Smooth muscle cell of the brain vasculature (primary cell): ENCODE measurements at regions not wholly inside any gene's neighbourhood (a gene's known extent, or its start where the extent isn't known, plus 50 kb on each side); places are given as distances from the start of the nearest gene placed in this dataset.

ENCODE experiments used
- DNase-seq: peaks from one replicate; pipeline ENCODE4 v3.0.0-alpha.2; 2012; ENCODE audit warnings: low read depth, low spot score

DNA sequence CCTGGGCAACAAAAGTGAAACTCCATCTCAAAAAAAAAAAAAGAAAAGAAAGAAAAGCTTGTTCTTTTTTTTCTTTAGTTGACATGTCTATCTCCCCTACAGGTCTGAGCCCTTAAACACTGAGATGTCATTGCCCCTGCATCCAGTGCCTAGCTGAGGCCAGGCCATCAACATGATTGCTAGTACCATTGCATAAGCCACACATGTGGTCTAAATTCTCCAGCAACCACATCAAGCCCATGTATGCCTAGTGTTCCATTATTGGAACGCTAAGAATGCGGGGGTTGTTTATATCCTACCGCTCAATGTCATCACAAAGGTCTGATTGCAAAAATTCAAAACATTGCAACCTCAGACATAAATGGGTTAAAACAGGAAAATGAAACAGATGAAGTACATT lies 62.7 kb downstream of the NPTX2 start:
- DNase-seq = no peak

DNA sequence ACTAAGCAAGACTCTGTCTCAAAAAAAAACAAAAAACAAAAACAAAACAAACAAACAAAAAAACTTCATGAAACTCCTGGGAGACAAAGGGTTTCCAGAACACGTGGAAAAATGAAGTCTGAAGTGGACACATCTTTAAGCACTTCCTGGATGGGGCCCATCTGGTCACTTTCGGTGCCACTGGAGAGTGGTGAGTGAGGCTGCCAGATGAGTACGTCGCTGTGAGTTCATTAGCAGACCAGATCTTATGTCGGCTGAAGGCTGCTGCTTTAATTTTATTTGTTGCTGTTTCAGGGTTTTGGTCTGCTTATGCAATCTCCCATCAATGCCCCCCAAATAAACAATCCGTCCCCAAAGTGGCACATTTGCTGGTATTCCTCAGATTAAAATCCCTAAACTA lies 64.4 kb downstream of the NPTX2 start:
- DNase-seq = no peak

DNA sequence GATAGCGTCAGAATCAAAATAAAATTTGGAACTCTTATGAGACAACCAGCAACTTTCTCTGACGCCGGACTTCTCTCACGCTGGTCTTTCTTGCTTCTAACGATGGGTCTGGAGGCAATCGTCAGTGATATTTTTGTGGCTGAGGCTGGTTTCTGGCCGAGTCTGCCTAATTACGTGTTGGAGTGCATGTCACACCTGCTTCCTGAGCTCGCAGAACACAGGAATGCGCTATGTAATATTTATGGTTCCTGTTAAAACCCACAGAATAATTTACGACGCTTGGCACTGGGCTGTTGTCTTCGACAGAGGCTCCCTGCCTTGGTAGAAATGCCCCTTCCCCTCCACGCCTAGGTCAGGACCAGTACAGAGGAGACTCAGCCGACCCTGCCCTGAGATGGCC lies 64.9 kb downstream of the NPTX2 start:
- DNase-seq = no peak

DNA sequence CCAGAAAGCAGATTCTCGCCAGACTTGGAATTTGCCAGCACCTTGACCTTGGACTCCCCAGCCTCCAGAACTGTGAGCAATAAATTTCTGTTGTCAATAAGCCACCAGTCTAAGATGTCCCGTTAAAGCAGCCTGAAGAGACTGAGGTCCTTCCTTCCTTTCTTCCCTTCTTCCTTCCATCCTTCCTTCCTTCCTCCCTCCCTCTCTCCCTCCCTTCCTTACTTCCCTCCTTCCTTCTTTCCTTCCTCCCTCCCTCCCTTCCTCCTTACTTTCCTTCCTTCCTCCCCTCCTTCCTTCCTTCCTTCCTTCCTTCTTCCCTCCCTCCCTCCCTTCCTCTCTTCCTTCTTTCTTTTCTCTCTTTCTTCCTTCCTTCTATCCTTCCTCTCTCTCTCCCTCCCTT lies 66.4 kb downstream of the NPTX2 start:
- DNase-seq = no peak

DNA sequence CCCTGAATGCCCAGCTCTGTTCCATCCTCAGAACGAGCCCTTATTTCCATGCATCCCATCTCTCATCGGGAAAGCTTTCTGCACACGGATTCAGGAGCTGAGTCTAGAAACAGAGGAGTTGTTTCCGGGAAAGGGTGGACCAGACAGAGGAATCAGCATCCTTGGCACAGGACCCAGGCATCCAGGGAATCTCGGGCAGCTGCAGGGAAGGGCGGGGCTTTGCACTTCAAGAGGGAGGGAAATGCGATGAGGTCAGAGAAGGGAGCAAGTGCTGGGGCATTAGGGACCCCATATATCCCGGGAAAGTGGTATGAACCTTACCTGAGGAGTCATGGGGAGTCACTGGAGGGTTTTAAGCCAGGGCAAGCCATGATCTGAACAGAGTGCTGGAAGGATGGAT lies 68.5 kb downstream of the NPTX2 start:
- no peak for DNase-seq

DNA sequence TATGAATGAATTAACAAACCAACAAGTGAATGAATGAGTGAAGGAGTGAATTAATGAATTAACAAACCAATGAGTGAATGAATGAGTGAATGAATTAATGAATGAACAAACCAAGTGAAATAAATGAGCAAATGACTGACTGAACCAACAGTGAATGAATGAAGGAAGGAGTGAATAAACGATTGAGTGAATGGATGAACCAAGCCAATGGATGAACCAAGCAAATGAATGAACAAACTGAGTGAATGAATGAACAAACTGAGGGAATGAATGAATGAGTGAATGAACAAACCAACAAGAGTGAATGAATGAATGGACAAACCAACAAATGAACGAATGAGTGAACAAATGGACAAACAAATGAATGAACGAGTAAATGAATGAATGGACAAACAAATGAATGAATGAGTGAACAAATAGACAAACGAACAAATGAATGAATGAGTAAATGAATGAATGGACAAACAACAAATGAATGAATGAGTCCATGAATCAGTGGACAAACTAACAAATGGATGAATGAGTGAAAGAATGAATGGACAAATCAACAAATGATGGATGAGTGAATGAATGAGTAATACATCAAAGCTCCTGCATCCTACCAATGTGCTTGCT lies 69.5 kb downstream of the NPTX2 start:
- no peak for DNase-seq

DNA sequence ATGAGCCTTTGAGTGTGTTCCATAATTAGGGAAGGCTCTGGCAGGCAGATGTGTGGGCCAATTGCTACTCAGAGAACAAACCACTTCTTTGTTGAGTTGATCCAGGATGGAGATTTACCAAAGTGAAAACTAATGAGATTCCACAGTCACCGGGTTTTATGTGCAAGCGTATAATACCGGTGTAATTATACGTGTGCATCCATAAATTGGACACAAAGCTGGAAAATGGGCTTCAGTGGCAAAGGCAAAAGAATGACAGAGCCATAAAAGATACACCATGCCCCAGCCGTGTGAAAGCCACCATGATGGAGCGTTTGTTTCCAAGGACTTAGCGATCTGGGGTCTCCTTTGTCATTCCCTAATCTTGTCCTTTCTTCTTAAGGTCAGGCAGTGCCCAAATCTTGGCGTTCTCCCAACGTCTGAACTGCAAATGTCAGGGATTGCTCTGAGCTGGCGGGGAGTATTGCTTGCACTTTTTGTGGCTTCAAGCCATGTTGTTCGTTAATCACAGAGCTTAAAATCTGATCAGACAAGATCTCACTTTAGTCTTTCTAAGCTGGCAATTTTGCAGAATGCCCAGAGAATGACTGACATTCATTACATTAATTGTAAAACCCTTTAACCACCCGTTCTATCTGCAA lies 70.1 kb downstream of the NPTX2 start:
- DNase-seq = no peak

DNA sequence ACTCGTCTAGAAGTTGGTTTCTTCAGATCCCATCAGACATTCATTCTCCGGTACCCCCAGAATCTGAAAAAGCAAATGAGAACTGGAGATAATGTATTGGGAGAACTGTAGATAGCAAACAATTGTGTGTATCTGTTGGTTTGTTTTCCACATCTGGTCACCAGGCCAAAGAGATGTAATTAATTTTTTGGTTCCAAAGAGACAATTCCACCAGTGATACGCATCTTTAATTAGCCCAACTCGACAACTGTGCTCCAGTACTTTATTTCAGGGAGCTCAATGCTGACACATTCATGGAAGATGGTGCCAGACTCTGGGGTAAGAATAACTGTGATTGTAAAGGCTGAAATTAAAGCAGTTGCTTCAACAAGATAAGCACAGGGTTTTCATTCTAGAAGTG lies 74.5 kb downstream of the NPTX2 start:
- DNase-seq = no peak

DNA sequence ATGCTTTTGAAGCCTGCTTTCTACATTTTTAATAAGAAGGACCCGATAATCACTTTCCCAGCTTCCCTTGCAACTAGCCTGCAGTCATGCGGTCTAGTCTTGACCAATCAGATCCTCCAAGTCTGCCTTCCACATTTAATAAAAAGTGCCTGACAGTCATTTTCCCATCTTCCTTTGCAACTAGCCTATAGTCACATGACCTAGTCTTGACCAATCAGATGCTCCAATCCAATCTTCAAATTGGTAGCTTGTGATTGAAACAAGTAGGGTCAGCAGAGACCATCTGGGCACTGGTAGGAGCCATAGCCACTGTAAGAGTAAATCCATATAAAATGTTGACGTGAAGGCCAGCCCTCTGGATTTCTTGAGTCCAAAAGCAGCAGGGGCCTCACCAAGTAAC lies 80.0 kb downstream of the NPTX2 start:
- no peak for DNase-seq

DNA sequence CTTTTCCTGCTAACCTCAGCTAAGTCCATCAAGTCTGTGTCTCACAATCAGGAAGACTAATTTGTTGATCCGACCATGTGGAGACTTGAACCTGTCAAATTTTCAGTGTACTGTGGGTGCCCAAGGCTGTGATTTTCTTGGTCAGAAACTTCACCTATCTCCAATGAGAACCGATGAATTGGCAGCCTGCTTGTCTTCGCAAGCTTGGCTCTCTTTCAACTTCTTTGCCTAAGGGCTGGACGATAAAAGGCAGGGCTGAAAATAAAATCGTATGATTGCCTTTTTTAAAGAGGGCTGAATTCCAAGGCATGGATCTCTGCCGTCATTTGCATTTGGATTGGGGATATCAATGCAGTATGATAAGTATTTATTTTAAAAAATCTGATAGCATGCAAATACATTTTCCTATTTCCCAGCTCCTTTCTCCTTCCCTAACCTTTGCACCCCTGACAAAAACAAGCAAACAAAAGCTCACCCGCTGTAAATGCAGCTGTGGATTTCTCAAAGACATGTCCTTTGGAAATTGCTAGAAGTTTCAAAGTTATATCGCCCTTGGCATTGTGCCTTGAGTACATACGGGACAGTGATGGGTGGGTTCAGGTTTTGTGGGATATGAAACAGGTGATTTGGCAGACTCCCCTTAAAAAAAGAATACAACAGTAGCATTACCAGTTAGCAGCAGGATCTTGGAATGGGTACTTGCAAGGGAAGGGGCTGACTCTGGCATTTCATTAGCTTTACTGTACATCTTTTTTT lies 80.6 kb downstream of the NPTX2 start:
- no peak for DNase-seq

DNA sequence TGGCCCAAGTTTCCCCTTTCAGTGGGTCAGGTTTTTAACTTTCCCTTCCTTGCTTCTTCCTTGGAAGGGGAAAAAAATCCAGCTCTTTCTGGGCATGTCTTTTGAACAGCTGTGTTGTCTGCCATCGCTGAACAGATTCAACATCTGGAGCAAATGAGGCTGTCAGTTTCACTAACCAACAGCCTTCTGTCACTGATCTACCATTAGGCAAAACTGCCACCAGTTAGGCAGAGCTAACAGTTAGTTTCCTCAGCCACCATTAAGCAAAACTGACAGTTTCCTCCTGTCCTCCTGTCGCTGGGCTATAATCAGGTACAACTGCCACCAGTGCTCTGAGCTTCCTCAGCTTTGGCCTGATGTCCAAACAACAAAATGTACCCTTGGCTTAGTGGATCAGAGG lies 81.9 kb downstream of the NPTX2 start:
- DNase-seq = no peak

DNA sequence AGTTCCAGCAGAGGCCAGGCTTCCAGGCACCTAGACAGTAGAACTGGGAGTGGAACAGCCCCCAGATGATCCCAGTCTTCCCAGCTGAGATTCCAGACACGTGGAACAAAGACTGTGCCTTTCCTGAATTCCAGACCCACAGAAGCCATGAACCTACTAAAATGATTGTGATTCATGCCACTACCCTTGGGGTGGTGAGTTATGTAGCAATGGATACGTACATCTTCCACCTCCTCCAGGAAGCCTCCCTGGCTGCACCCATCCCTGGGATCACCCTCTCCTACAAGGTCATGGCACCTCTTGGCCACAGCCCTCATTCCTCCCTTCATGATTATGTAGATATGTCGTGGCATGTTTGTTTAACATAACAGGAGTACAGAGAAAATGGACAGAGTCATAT lies 83.4 kb downstream of the NPTX2 start:
- DNase-seq = no peak

DNA sequence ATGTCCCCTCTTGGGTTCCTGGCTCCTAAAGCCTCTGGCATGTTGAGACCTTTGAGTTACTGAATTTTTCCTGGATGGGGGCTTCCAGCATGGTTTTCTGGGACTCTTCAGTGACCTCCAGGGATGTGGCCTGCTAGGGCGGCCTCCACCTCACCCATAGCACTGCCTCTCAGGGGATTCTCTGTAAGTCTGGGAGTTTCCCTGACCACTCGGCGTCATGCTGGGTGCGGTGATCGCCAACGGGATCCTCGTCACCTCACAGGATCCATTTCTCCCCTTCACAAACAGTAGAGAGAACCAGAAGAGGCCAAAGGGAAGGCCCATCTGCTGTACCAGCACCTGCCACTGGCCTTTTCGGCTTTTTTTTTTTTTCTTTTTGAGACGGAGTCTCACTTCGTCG lies 84.3 kb downstream of the NPTX2 start:
- DNase-seq = no peak

DNA sequence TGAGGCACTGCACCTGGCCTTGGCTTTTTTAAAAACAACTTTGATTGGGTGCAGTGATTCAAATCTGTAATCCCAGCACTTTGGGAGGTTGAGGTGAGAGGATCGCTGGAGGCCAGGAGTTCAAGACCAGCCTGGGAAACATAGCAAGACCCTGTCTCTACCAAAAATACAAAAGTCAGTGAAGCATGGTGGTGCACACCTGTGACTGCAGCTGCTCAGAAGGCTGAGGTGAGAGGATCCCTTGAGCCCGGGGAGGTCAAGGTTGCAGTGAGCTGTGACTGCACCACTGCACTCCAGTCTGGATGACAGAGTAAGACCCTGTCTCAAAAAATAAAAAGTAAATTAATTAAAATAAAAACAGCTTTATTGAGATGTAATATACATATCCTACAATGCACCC lies 84.9 kb downstream of the NPTX2 start:
- no peak for DNase-seq

DNA sequence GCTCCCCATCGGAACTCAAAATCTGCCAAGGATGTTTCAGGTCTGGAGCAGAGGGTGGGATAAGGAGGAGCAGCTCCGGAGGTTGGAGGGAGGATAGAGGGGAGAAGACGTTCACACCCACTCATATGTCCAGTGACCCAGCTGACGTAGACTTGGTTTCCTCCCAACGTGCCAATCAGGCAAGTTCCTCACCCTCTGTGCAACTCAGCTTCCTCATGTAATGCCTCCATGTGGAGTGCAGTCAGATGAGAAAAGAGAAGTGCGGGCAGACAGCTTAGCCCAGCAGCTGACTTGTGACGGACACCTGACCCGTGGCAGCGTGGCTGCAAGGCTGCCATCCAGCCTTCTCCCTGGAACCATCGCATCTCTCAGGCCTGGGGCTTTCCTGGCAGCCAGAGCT lies 86.8 kb downstream of the NPTX2 start:
- no peak for DNase-seq

DNA sequence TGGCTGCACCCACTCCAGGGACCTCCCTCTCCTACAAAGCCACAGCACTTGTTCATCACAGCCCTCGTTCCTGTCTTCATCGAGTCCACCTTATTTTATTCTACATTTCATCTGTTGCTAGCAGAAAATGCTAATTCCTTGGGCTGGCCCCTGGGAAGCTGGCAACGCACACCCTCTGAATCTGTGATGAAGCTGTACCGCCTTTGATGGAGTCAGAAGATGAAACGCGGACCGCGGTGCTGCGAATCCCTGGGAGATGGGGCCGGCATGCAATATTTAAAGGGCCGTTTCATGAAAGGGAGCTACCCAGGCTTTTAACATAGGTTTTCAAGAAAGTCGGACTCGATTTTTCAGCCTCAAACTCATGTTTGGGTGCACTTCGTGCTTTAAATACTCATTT lies 88.5 kb downstream of the NPTX2 start:
- no peak for DNase-seq

DNA sequence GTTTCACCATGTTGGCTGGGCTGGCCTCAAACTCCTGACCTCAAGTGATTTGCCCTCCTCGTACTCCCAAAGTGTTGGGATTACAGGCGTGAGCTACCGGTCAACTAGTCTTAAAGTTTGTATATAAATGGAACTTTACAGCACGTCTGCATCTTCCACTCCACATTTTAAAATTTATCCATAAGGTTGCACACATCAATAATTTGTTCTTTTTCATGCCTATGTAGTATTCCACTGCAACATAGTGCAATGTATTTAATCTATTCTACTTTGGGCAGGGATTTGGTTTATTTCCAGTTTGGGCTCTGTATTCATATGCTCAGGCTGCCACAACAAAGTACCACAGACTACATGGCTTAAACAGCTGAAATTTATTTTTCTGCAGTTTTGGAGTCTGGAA lies 90.0 kb downstream of the NPTX2 start:
- DNase-seq = no peak

DNA sequence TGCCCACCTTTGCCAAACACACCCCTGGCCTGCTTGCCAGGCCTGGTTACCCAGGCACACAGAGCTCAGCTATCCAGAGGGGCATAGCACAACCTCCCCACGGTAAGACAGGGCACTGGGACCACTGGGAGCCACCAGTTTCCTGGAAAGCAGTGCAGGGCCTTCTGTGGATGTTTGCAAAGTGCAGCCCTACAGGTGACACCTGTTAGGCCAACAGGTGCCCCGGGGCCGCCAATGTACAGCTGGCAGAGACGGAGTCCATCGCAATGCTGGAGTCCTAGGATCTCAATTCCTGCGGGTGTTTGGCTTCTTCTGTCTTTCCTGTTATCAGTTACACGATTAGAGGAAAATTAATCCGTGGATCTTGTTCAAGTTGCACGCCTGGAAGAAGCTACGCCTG lies 94.9 kb downstream of the NPTX2 start:
- no peak for DNase-seq

DNA sequence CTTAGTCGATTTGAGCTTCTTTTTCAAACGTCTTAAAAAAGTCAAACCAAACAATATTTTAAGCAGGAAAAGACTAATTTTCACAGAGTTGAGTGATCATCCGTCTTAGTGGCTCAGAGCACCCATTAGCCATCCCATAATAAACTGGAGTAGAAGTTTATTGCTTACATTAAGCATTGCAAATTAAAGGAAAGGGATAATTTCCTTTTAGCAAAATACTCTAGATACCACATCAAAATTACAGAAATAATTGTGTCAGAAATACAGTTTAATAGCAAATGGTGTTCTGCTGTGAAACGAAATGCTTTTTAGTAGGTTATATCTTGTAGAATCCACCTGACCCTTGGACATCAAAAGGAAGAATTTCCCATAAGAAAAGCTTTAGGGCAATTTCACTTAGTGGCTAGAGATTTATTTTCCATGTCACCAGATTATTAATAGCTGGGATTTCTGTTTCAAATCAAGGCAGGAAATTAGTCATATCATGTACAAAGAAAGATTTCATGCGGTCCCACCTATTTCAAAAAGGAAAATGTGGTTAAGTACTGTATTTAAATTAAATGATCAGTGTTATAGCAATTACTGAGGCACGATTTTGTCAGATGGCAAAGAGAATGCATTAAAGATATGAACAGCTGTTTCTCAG lies 96.2 kb downstream of the NPTX2 start:
- DNase-seq = no peak

DNA sequence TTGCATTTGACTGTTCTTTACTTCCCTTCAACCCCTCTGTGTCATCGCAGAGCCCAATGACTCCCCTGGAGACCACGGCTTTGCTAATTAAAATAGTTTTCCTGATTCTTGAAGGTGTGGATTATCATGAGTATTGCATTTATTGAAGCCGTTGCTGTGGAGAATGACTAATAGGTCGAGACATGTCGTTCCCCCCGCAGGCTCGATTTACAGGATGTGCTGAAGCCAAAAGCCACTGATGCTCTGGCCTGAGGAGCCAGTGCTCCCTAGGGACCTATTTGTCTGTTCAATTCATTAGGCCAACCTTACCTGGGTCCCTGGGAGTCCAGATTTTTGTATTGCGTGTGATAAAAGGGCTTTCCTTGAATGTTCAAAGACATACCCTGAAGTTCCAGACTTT lies 102.3 kb downstream of the NPTX2 start:
- no peak for DNase-seq

DNA sequence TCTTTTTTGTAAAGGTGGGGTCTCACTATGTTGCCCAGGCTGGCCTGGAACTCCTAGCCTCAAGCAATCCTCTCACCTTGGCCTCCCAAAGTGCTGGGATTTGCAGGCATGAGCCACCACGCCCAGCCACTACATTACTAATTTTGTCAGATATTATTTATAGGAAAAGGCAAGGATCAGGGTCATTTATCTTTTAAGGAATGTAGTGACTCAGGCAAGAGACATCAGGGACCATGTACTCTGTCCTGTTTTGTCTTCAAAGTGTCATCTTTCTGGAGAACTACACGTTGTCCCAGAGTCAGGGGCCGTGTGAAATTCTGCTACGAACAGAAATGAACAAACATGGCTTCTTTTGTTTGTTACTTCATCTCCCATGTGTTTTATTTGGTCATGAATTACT lies 105.3 kb downstream of the NPTX2 start:
- DNase-seq = no peak

DNA sequence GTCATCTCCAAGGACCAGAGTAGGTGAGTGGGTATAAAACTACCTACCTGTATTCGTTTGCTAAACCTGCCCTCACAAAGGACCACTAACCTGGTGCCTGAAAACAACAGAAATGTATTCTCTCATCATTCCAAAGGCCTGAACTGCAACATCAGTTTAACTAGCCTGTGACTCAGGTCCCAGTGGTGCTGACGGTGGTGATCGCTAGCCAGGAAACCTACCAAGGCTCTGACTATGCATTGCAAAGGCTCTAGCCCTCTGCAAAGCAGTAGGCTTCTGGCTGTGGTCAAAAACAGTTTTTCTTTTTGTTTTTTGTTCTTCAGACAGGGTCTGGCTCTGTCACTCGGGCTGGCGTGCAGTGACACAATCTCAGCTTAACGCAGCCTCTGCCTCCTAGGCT lies 107.5 kb downstream of the NPTX2 start:
- DNase-seq = no peak
